Thoracic aorta (tissue), 2 donors: ENCODE measurements at regions not wholly inside any gene's neighbourhood (a gene's known extent, or its start where the extent isn't known, plus 50 kb on each side); places are given as distances from the start of the nearest gene placed in this dataset.

Experiments
- ATAC-seq: fragments of 150-250 bp; one replicate; pipeline ENCODE4 v1.8.0; 2017; ENCODE audit warnings: low read depth; ENCODE audit not compliant: insufficient number of reproducible peaks, low FRiP score
- DNase-seq: peaks from one replicate; pipeline ENCODE4 v3.0.0-alpha.2; 2020; ENCODE audit warnings: low spot score
- H3K27ac ChIP-seq, 2 donors: fragments of 200-600 bp; sonication (generic); 1 replicate in 1 of 2; 2 replicates in 1 of 2; pipeline ENCODE4 v1.5.1; 2016; ENCODE audit warnings: mild to moderate bottlenecking in 2 of 2, moderate library complexity in 2 of 2
- H3K27me3 ChIP-seq: fragments of 200-600 bp; sonication (generic); replicated peaks from 2 replicates; pipeline ENCODE4 v1.6.0; 2016; ENCODE audit warnings: mild to moderate bottlenecking; ENCODE audit not compliant: insufficient read depth
- H3K36me3 ChIP-seq: fragments of 200-600 bp; sonication (generic); one replicate; pipeline ENCODE4 v1.5.1; 2016
- H3K4me1 ChIP-seq, 2 donors: fragments of 200-600 bp; sonication (generic); 1 replicate in 1 of 2; 2 replicates in 1 of 2; pipeline versions ENCODE4 v1.5.1 to v1.6.0; 2016; ENCODE audit warnings: low read depth in 2 of 2, mild to moderate bottlenecking in 1 of 2; ENCODE audit not compliant: control insufficient read depth in 1 of 2
- H3K4me3 ChIP-seq: fragments of 200-600 bp; sonication (generic); 2 replicates; pipeline ENCODE4 v1.5.1; 2016; ENCODE audit warnings: mild to moderate bottlenecking
- H3K9me3 ChIP-seq: fragments of 200-600 bp; sonication (generic); 2 replicates; pipeline ENCODE4 v1.5.1; 2016
- CTCF ChIP-seq: fragments of 200-600 bp; sonication (generic); IDR thresholded peaks from one replicate; pipeline ENCODE4 v1.5.1; 2019; ENCODE audit warnings: antibody characterized with exemption

- ATAC-seq: no peak
Measured at GRCh38 chr1:172906778-172907592, 143.8 kb downstream of the TNFSF18 start.

GRCh38 chr1:172907834-172908326 is 142.9 kb downstream of the TNFSF18 start:
- Histone ChIP-seq H3K27me3 (no peaks in the 10 kb centered on the region), H3K4me3 (no peak overlapping the region), H3K9me3 (peaks cover 4% of the 10 kb centered on the region), H3K4me1 (peaks cover 0 to 4% of the 10 kb centered on the region in 2 donors), H3K36me3 (no peaks in the 10 kb centered on the region), H3K27ac (no peak overlapping the region)
- ATAC-seq: no peak
- TF ChIP-seq CTCF: no peak
- no peak for DNase-seq

More at GRCh38 chr1:172906778-172907592, 143.8 kb downstream of the TNFSF18 start:
- no peak overlapping the region for H3K4me3 ChIP-seq
- no peak for TF ChIP-seq CTCF
- DNase-seq: no peak
- H3K27me3 ChIP-seq: no peaks in the 10 kb centered on the region
- H3K4me1 ChIP-seq: peaks cover 0 to 4% of the 10 kb centered on the region in 2 donors
- H3K27ac ChIP-seq: no peak overlapping the region
- H3K36me3 ChIP-seq: no peaks in the 10 kb centered on the region
- H3K9me3 ChIP-seq: no peaks in the 10 kb centered on the region

GRCh38 chr1:172909606-172910326 is 141.0 kb downstream of the TNFSF18 start:
- H3K4me3 ChIP-seq: no peak overlapping the region
- no peak for TF ChIP-seq CTCF
- H3K27me3 ChIP-seq: no peaks in the 10 kb centered on the region
- ATAC-seq: no peak
- H3K36me3 ChIP-seq: no peaks in the 10 kb centered on the region
- no peak overlapping the region for H3K27ac ChIP-seq
- DNase-seq: no peak
- H3K9me3 ChIP-seq: peaks cover 7% of the 10 kb centered on the region
- peaks cover 0 to 7% of the 10 kb centered on the region in 2 donors for H3K4me1 ChIP-seq

- DNase-seq: no peak
- no peak for TF ChIP-seq CTCF
- no peak overlapping the region for H3K4me3 ChIP-seq
- no peak for ATAC-seq
- peaks cover 4 to 20% of the 10 kb centered on the region in 2 donors for H3K4me1 ChIP-seq
- no peaks in the 10 kb centered on the region for H3K36me3 ChIP-seq
- H3K27me3 ChIP-seq: no peaks in the 10 kb centered on the region
- H3K27ac ChIP-seq: no peak overlapping the region
- peaks cover 7% of the 10 kb centered on the region for H3K9me3 ChIP-seq
Measured at GRCh38 chr1:172912765-172913260, 137.9 kb downstream of the TNFSF18 start.
